ENCODE measurements at regions not wholly inside any gene's neighbourhood (a gene's known extent, or its start where the extent isn't known, plus 50 kb on each side); places are given as distances from the start of the nearest gene placed in this dataset.
A peak's percentile ranks its signal among the peaks of the same experiment; 100 is the strongest.
"Not testable (repeated sequence)": the region's sequence is repeated elsewhere in the genome, so short reads cannot be mapped to it uniquely, and the experiment has no call there.

DNA sequence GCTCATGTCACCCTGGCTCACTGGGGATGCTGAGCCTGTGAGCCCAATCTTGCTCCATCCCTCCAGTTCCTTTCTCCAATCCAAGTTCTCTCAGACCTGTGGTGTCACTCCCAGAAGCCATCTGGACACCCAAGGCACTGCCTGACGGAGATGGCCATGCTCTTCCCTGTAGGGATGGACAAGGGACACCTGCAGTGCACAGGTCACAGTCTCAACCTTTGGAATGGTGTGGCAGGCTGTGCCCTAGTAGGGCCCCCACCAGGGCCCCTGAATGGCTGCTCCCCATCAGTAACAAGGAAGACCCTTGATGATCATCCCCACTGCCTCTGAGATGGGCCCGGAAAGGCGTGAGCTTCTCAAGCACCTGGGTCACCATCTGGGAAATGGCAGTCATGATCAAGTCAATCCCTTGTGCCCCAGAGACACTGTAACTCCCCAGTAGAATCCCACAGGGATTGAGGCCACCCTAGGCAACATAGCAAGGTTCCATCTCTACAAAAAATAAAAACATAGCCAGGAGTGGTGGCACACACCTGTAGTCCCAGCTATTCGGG is 822.5 kb downstream of the KCNJ18 start:
- Mint-ChIP-seq H3K36me3 (ENCODE audit: low read depth) (no peaks in the 10 kb centered on the region), H3K27ac (no peak overlapping the region), H3K27me3 (no peaks in the 10 kb centered on the region), H3K4me1 (ENCODE audit: low read depth) (no peaks in the 10 kb centered on the region), H3K4me3 (no peak overlapping the region), H3K9me3 (peaks cover 9% of the 10 kb centered on the region)
- no peak for ATAC-seq
- ChIA-PET POLR2A (no interaction called here), CTCF (no interaction called here)
- intact Hi-C loops (cut with micrococcal nuclease): no loop called here
- TF ChIP-seq, protein P1, sequence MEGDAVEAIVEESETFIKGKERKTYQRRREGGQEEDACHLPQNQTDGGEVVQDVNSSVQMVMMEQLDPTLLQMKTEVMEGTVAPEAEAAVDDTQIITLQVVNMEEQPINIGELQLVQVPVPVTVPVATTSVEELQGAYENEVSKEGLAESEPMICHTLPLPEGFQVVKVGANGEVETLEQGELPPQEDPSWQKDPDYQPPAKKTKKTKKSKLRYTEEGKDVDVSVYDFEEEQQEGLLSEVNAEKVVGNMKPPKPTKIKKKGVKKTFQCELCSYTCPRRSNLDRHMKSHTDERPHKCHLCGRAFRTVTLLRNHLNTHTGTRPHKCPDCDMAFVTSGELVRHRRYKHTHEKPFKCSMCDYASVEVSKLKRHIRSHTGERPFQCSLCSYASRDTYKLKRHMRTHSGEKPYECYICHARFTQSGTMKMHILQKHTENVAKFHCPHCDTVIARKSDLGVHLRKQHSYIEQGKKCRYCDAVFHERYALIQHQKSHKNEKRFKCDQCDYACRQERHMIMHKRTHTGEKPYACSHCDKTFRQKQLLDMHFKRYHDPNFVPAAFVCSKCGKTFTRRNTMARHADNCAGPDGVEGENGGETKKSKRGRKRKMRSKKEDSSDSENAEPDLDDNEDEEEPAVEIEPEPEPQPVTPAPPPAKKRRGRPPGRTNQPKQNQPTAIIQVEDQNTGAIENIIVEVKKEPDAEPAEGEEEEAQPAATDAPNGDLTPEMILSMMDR (IDR thresholded peaks at IDR 0.05): no peak
- no peak for DNase-seq

DNA sequence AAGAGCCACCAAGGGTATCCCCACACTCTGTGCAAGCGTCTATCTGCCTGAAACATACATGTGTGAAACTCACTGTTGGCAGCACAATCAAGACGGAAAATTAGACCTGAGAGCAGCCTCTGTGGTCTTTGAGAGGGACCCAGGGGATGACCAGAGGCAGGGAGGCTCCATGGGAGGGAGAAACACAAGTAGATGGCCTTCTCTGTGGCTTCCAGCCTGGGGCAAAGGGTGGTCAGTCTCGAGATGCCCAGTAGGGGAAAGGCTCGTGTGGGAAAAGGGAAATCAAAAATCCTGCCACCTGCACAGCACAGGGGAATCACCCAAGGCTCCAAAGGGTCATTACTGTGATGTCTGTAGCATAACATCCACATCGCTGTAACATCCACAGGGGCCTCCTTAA is 823.3 kb downstream of the KCNJ18 start:
- Mint-ChIP-seq H3K4me1 (ENCODE audit: low read depth) (no peaks in the 10 kb centered on the region), H3K9me3 (peaks cover 9% of the 10 kb centered on the region), H3K27ac (no peak overlapping the region), H3K36me3 (ENCODE audit: low read depth) (no peaks in the 10 kb centered on the region), H3K27me3 (no peaks in the 10 kb centered on the region), H3K4me3 (no peak overlapping the region)
- CTCF ChIA-PET: no interaction called here
- POLR2A ChIA-PET: no interaction called here
- ATAC-seq (no peak), DNase-seq (no peak)
- intact Hi-C loops (cut with micrococcal nuclease): no loop called here
- TF ChIP-seq, protein P1 (IDR thresholded peaks at IDR 0.05): no peak

DNA sequence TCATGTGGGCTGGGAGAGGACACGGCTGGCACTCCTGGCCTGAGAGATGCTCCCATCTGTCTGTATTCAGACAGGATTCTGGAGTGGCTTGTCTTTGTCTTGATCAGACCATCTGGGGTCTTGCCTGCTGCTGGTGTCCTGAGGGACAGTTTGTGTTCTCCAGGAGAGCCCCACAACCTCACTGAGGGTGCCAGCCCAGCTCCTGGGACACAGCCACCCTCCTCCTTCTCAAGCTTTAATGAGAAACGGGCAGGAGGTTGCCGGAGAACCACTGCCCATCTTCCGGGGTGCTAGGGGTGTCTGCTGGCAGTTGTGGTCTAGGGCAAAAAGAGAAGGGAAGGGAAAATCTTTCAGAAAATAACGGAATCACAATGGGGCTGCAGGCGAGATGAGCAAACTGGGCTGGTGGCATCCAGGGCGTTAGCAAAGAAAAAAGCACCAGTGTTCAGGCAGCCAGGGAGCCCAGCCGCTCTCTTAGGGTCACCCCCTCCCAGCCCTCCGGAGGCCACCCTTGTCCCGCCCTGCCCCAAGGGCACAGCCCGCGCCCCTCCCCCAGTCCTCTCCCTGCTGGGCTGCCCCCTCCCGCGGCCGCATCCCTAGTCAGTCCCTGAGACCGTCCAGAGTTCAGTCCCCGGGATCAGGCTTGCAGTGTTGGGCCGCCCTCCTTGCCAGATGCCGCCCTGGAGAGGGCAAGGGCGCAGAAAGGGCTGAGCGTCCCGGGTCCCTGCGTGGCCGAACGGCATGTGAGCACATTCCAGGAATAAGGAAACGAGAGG is 824.7 kb downstream of the KCNJ18 start:
- CTCF ChIA-PET: no interaction called here
- POLR2A ChIA-PET: no interaction called here
- intact Hi-C loops (cut with micrococcal nuclease): no loop called here
- Mint-ChIP-seq H3K36me3 (ENCODE audit: low read depth) (no peaks in the 10 kb centered on the region), H3K27me3 (no peaks in the 10 kb centered on the region), H3K4me3 (no peak overlapping the region), H3K9me3 (peaks cover 9% of the 10 kb centered on the region), H3K4me1 (ENCODE audit: low read depth) (no peaks in the 10 kb centered on the region), H3K27ac (no peak overlapping the region)
- no peak for ATAC-seq
- TF ChIP-seq, protein P1 (IDR thresholded peaks at IDR 0.05): no peak
- DNase-seq: no peak

DNA sequence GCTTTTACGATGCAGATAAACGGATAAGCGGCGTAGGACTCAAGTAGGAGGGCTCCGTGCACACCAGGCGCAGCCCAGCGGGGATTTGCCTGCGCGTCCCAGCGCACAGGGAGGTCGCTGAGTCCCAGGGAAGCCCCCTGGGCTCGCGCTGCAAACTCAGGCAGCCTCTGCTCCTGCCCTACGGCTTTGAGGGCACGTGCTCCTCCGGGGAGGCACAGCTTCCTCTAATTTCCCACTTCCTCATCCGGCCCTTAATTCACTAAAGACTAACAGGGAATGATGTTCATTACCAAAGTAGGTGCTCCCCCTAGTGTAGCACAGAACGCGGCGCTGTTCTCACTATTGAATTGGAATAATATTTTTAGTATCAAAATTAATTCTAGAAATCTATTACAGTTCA is 825.4 kb downstream of the KCNJ18 start:
- DNase-seq: no peak
- POLR2A ChIA-PET: no interaction called here
- peaks cover 9% of the 10 kb centered on the region for H3K9me3 Mint-ChIP-seq
- H3K4me3 Mint-ChIP-seq: no peak overlapping the region
- CTCF ChIA-PET: no interaction called here
- no peaks in the 10 kb centered on the region for H3K27me3 Mint-ChIP-seq
- no peaks in the 10 kb centered on the region for H3K36me3 Mint-ChIP-seq (ENCODE audit: low read depth)
- ATAC-seq: no peak
- intact Hi-C loops (cut with micrococcal nuclease): no loop called here
- H3K4me1 Mint-ChIP-seq (ENCODE audit: low read depth): no peaks in the 10 kb centered on the region
- no peak overlapping the region for H3K27ac Mint-ChIP-seq
- TF ChIP-seq, protein P1 (IDR thresholded peaks at IDR 0.05): no peak

DNA sequence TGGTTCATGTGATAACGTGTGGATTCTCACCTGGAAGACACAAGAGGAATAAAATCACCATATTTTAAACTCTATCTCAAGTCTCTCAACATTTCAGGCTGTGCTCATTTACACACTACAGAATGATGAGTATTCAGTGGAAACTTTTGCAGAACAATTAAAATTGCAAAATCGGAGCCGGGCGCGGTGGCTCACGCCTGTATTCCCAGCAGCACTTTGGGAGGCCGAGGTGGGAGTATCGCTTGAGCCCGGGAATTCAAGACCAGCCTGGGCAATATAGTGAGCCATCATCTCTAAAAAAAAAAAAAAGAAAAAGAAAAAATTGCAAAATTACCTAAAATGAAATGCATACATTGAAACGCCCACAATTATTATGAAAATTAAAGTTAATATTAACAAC is 825.9 kb downstream of the KCNJ18 start:
- intact Hi-C loops (cut with micrococcal nuclease): no loop called here
- ChIA-PET POLR2A (no interaction called here), CTCF (no interaction called here)
- H3K27me3 Mint-ChIP-seq: no peaks in the 10 kb centered on the region
- no peaks in the 10 kb centered on the region for H3K36me3 Mint-ChIP-seq (ENCODE audit: low read depth)
- H3K9me3 Mint-ChIP-seq: peaks cover 9% of the 10 kb centered on the region
- ATAC-seq: no peak
- H3K4me1 Mint-ChIP-seq (ENCODE audit: low read depth): no peaks in the 10 kb centered on the region
- no peak overlapping the region for H3K27ac Mint-ChIP-seq
- H3K4me3 Mint-ChIP-seq: no peak overlapping the region
- TF ChIP-seq, protein P1 (IDR thresholded peaks at IDR 0.05): no peak
- no peak for DNase-seq

DNA sequence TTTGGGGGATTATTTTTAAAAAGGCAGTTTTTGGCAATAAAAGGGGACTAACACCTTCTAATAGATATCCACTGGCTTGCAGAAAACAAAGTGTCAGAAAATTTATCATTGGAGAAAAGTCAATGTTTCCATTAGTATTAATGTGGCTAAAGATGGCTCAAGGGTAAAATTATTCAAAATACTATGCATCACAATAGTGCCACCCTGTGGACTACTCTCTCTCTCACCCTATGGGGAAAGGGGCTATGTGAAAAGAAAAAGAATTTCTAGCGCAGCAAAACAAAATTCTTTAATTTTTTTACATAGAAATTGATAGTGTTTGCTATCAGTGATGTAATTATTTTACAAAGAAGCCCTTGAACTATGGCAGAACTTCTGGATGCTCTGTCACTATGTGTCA is 856.5 kb downstream of the KCNJ18 start:
- H3K4me3 Mint-ChIP-seq; ATAC-seq; POLR2A ChIA-PET; intact Hi-C loops (cut with micrococcal nuclease); H3K27ac Mint-ChIP-seq; CTCF ChIA-PET; H3K36me3 Mint-ChIP-seq (ENCODE audit: low read depth); H3K9me3 Mint-ChIP-seq; H3K4me1 Mint-ChIP-seq (ENCODE audit: low read depth); H3K27me3 Mint-ChIP-seq: not testable (repeated sequence)
- DNase-seq: peak; percentile 5

DNA sequence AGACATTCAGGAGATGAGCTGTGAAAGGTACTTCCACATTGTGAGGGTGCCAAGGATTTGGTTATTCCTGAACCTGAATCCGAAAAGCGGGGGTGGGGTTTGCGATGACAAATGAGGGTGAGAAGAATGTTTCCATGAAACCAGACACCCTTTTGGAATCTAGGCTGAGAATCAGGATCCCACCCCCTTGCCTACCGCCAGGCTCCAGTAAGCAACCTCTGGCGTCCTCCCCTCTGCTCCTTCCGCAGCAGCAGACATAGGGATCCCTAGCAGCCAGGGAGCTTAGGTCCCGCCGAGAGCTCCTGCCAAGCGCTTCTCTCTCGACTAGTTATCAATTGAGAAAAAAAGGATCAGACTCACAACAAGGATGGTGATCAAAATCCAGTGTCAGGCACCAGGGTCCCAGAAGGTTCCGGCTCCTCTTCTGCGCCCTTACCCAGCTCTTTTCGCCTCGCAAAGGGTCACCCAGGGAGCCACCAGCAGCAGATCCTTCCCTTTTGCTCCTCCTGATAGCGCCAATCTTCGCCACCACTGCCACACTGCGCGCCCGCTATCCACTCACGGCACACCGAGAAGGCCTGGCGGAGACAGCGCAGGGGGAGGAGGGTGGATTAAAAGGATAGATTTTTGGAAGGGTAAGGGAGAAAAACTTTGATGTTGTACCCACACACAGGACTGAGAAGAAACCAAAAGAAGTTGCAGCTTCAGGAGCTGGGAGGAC is 859.5 kb downstream of the KCNJ18 start:
- H3K4me1 Mint-ChIP-seq (ENCODE audit: low read depth); H3K4me3 Mint-ChIP-seq; H3K27me3 Mint-ChIP-seq; H3K27ac Mint-ChIP-seq; intact Hi-C loops (cut with micrococcal nuclease); H3K9me3 Mint-ChIP-seq; POLR2A ChIA-PET; H3K36me3 Mint-ChIP-seq (ENCODE audit: low read depth); CTCF ChIA-PET; ATAC-seq; DNase-seq: not testable (repeated sequence)

Measured in activated CD8-positive, alpha-beta T cell treated with anti-CD3 and anti-CD28 coated beads for 36 hours (primary cell).